H1 (cell line): ENCODE measurements at regions not wholly inside any gene's neighbourhood (a gene's known extent, or its start where the extent isn't known, plus 50 kb on each side); places are given as distances from the start of the nearest gene placed in this dataset.

Source experiments
- CTCF ChIA-PET: fragments of 300-600 bp; sonication (Branson Sonifier 250); formaldehyde crosslinking; loops from one replicate; lab custom pipeline; 2021; ENCODE audit not compliant: partially characterized antibody; lab: Charles Lee
- POLR2A ChIA-PET: fragments of 300-600 bp; sonication (Branson Sonifier 250); formaldehyde crosslinking; loops from one replicate; lab custom pipeline; 2021; ENCODE audit warnings: inconsistent platforms; ENCODE audit not compliant: partially characterized antibody; lab: Charles Lee
- DNase-seq, 2 experiments: peaks; one replicate each; pipeline versions ENCODE4 v3.0.0 to v3.0.0-alpha.2; 2010 to 2022; ENCODE audit warnings: low spot score in 2 of 2, low read depth in 1 of 2, mixed read lengths in 1 of 2
- FAIRE-seq: peaks from 2 replicates; lab custom pipeline; 2011; peaks lifted over from hg19 to GRCh38; lab: Jason Lieb, UNC
- H2AFZ ChIP-seq: 2 replicates; pipeline ENCODE4 v1.8.1; 2012; ENCODE audit warnings: low read length, inconsistent platforms
- H2AK5ac ChIP-seq: 2 replicates; pipeline ENCODE4 v1.6.1; 2013; ENCODE audit warnings: low read depth, low read length
- H2BK120ac ChIP-seq: replicated peaks from 2 replicates; pipeline ENCODE3; 2013; ENCODE audit warnings: low read depth, low read length, inconsistent platforms
- H2BK12ac ChIP-seq: 2 replicates; pipeline ENCODE4 v1.6.1; 2013; ENCODE audit warnings: low read depth, low read length
- H2BK15ac ChIP-seq: 2 replicates; pipeline ENCODE4 v1.6.1; 2013; ENCODE audit warnings: low read length
- H2BK20ac ChIP-seq: 2 replicates; pipeline ENCODE4 v1.6.1; 2013; ENCODE audit warnings: low read length
- H2BK5ac ChIP-seq: 2 replicates; pipeline ENCODE4 v1.6.1; 2013; ENCODE audit warnings: low read depth, low read length
- H3K14ac ChIP-seq: 2 replicates; pipeline ENCODE4 v1.6.1; 2013; ENCODE audit warnings: inconsistent platforms; ENCODE audit not compliant: insufficient read length
- H3K18ac ChIP-seq: 2 replicates; pipeline ENCODE4 v1.6.1; 2013; ENCODE audit warnings: low read length; ENCODE audit errors: extremely low read depth
- H3K23ac ChIP-seq: 2 replicates; pipeline ENCODE4 v1.6.1; 2013; ENCODE audit warnings: inconsistent platforms; ENCODE audit not compliant: insufficient read length
- H3K23me2 ChIP-seq: 2 replicates; pipeline ENCODE4 v1.6.1; 2013; ENCODE audit warnings: low read depth, low read length
- H3K27ac ChIP-seq: 2 replicates; pipeline ENCODE4 v1.6.1; 2011; ENCODE audit warnings: low read depth, low read length, inconsistent platforms
- H3K27me3 ChIP-seq, 4 experiments: replicated peaks in 1 of 4; 1 replicate in 1 of 4; 2 replicates in 3 of 4; pipeline versions ENCODE4 v1.6.1 to v1.8.1; 2011 to 2013; ENCODE audit warnings: low read length in 3 of 4, mild to moderate bottlenecking in 3 of 4, inconsistent platforms in 2 of 4, mixed read lengths in 2 of 4, moderate library complexity in 1 of 4; ENCODE audit not compliant: control insufficient read depth in 3 of 4, insufficient read depth in 3 of 4; ENCODE audit errors: extremely low read depth in 1 of 4
- H3K36me3 ChIP-seq, 4 experiments: 2 replicates each; pipeline versions ENCODE4 v1.6.1 to v1.8.1; 2011 to 2013; ENCODE audit warnings: mild to moderate bottlenecking in 4 of 4, low read length in 3 of 4, moderate library complexity in 2 of 4, control low read depth in 1 of 4, inconsistent platforms in 1 of 4; ENCODE audit not compliant: insufficient read depth in 4 of 4, control insufficient read depth in 2 of 4
- H3K4ac ChIP-seq: replicated peaks from 2 replicates; pipeline ENCODE3; 2013; ENCODE audit warnings: low read length, low read depth, mixed read lengths, inconsistent platforms; ENCODE audit not compliant: insufficient read length
- H3K4me1 ChIP-seq, 4 experiments: replicated peaks in 1 of 4; 1 replicate in 1 of 4; 2 replicates in 3 of 4; pipeline versions ENCODE4 v1.6.1 to v1.8.1; 2011 to 2013; ENCODE audit warnings: low read length in 3 of 4, inconsistent platforms in 2 of 4, mixed read lengths in 1 of 4; ENCODE audit not compliant: insufficient read depth in 4 of 4, control insufficient read depth in 3 of 4
- H3K4me2 ChIP-seq, 2 experiments: 2 replicates each; pipeline versions ENCODE4 v1.6.1 to v1.8.1; 2011 to 2013; ENCODE audit warnings: low read depth in 2 of 2, low read length in 2 of 2, control low read depth in 1 of 2, inconsistent platforms in 1 of 2, mild to moderate bottlenecking in 1 of 2; ENCODE audit not compliant: insufficient read depth in 1 of 2
- H3K4me3 ChIP-seq, 4 experiments: fragments of 200-600, 300-600 bp in 1 of 4; sonication (generic), shearing (Covaris generic), sonication (Bioruptor Twin) in 1 of 4; 2 replicates each; pipeline versions ENCODE4 v1.5.1 to v1.8.1; 2011 to 2016; ENCODE audit warnings: low read length in 4 of 4, low read depth in 3 of 4, control low read depth in 2 of 4, inconsistent platforms in 2 of 4, mild to moderate bottlenecking in 2 of 4, mixed read lengths in 1 of 4, moderate library complexity in 1 of 4; ENCODE audit not compliant: insufficient read depth in 2 of 4; ENCODE audit errors: extremely low read depth in 1 of 4
- H3K56ac ChIP-seq: replicated peaks from 2 replicates; pipeline ENCODE3; 2013; ENCODE audit warnings: low read depth, mild to moderate bottlenecking, mixed read lengths, low read length, inconsistent platforms; ENCODE audit not compliant: insufficient read length
- H3K79me1 ChIP-seq: 2 replicates; pipeline ENCODE4 v1.6.1; 2013; ENCODE audit warnings: low read depth, low read length, control low read depth
- H3K79me2 ChIP-seq, 2 experiments: 2 replicates each; pipeline versions ENCODE4 v1.6.1 to v1.8.1; 2012 to 2013; ENCODE audit warnings: low read length in 2 of 2, mild to moderate bottlenecking in 2 of 2, inconsistent platforms in 1 of 2; ENCODE audit not compliant: insufficient read depth in 2 of 2, control insufficient read depth in 1 of 2
- H3K9ac ChIP-seq, 4 experiments: replicated peaks in 1 of 4; 1 replicate in 1 of 4; 2 replicates in 3 of 4; pipeline versions ENCODE4 v1.6.1 to v1.8.1; 2011 to 2013; ENCODE audit warnings: low read depth in 3 of 4, low read length in 3 of 4, control low read depth in 2 of 4, mild to moderate bottlenecking in 2 of 4, moderate library complexity in 2 of 4, inconsistent platforms in 1 of 4; ENCODE audit errors: extremely low read depth in 1 of 4
- H3K9me3 ChIP-seq, 2 experiments: 2 replicates each; pipeline versions ENCODE4 v1.6.1 to v1.8.1; 2012 to 2013; ENCODE audit warnings: mild to moderate bottlenecking in 2 of 2, moderate library complexity in 2 of 2, control low read depth in 1 of 2, inconsistent platforms in 1 of 2, low read depth in 1 of 2, low read length in 1 of 2, mixed read lengths in 1 of 2; ENCODE audit not compliant: insufficient read depth in 2 of 2
- H4K20me1 ChIP-seq, 2 experiments: replicated peaks in 1 of 2; 2 replicates each; pipeline versions ENCODE3 to v1.8.1; 2011 to 2013; ENCODE audit warnings: inconsistent platforms in 2 of 2, low read length in 2 of 2, mild to moderate bottlenecking in 1 of 2; ENCODE audit not compliant: insufficient read depth in 2 of 2, control insufficient read depth in 1 of 2
- H4K5ac ChIP-seq: 2 replicates; pipeline ENCODE4 v1.6.1; 2013; ENCODE audit warnings: low read length, low read depth, mixed read lengths, inconsistent platforms; ENCODE audit not compliant: insufficient read length
- H4K8ac ChIP-seq: 2 replicates; pipeline ENCODE4 v1.8.0; 2013; ENCODE audit warnings: mild to moderate bottlenecking, moderate library complexity, low read length, inconsistent platforms; ENCODE audit not compliant: insufficient read depth; ENCODE audit errors: extremely low read depth
- H4K91ac ChIP-seq: replicated peaks from 2 replicates; pipeline ENCODE3; 2013; ENCODE audit warnings: low read length, mixed read lengths, inconsistent platforms; ENCODE audit not compliant: insufficient read length
- BRCA1 ChIP-seq: IDR thresholded peaks from 2 replicates; pipeline ENCODE4 v1.6.1; 2012; ENCODE audit warnings: low read depth, low read length, improper control_type of control experiment
- CBX8 ChIP-seq: fragments of 300-800, 300-1000 bp; sonication (generic); IDR thresholded peaks from 2 replicates; pipeline ENCODE4 v1.7.1; 2016; ENCODE audit warnings: low read depth, low read length, borderline replicate concordance
- CEBPB ChIP-seq: IDR thresholded peaks from 2 replicates; pipeline ENCODE4 v1.6.1; 2012; ENCODE audit warnings: low read depth, low read length
- CREB1 ChIP-seq: IDR thresholded peaks from 2 replicates; pipeline ENCODE4 v1.6.1; 2012; ENCODE audit warnings: inconsistent platforms
- NRF1 ChIP-seq: IDR thresholded peaks from 2 replicates; pipeline ENCODE4 v1.6.1; 2011; ENCODE audit warnings: mild to moderate bottlenecking, low read depth, low read length, improper control_type of control experiment
- SIN3A ChIP-seq, 2 experiments: IDR thresholded peaks in 1 of 2; conservative IDR thresholded peaks in 1 of 2; 2 replicates each; pipeline ENCODE4 v1.6.1; 2011 to 2012; ENCODE audit warnings: low read length in 2 of 2, improper control_type of control experiment in 1 of 2, low read depth in 1 of 2, mild to moderate bottlenecking in 1 of 2
- SP4 ChIP-seq: IDR thresholded peaks from 2 replicates; pipeline ENCODE4 v1.6.1; 2012; ENCODE audit warnings: low read length, inconsistent platforms
- WGBS, 2 experiments: shearing (Covaris generic) in 1 of 2; methylation state at CpG; one replicate each; pipeline versions ENCODE4 v1.1.6 to v1.1.7; 2013 to 2015; ENCODE audit warnings: low lambda C conversion rate in 2 of 2, mixed read lengths in 2 of 2, inconsistent platforms in 1 of 2, low coverage in 1 of 2, missing lambda C conversion rate in 1 of 2; ENCODE audit not compliant: insufficient replicate concordance in 2 of 2, insufficient coverage in 1 of 2, insufficient read length in 1 of 2; ENCODE audit errors: extremely low coverage in 1 of 2, missing lambda C conversion rate in 1 of 2; 5-methylcytosine and 5-hydroxymethylcytosine counted together

GRCh38 chrX:77396781-77397180 lies 50.4 kb upstream of the FGF16 start:
- Histone ChIP-seq H2BK20ac (no peak overlapping the region), H3K4ac (no peak overlapping the region), H2BK15ac (no peak overlapping the region), H3K9ac (no peak overlapping the region), H2AFZ (no peak overlapping the region), H3K27me3 (no peaks in the 10 kb centered on the region), H2BK12ac (no peak overlapping the region), H3K4me3 (no peak overlapping the region), H3K23ac (no peak overlapping the region), H4K20me1 (no peaks in the 10 kb centered on the region), H2BK120ac (no peak overlapping the region), H3K4me1 (no peaks in the 10 kb centered on the region), H2BK5ac (no peak overlapping the region), H3K56ac (no peak overlapping the region), H4K91ac (no peak overlapping the region), H4K5ac (no peak overlapping the region), H2AK5ac (no peak overlapping the region), H3K79me2 (no peaks in the 10 kb centered on the region), H3K27ac (no peak overlapping the region), H4K8ac (no peak overlapping the region), H3K79me1 (no peaks in the 10 kb centered on the region), H3K36me3 (no peaks in the 10 kb centered on the region), H3K14ac (no peak overlapping the region), H3K4me2 (no peak overlapping the region), H3K18ac (no peak overlapping the region), H3K23me2 (no peaks in the 10 kb centered on the region), H3K9me3 (no peaks in the 10 kb centered on the region)
- TF ChIP-seq NRF1, result no peak
- TF ChIP-seq CREB1, result no peak
- no peak for TF ChIP-seq CBX8
- TF ChIP-seq BRCA1, result no peak
- TF ChIP-seq SIN3A (conservative IDR thresholded peaks at IDR 0.05 in 1 of 2, IDR thresholded peaks at IDR 0.05 in 1 of 2; ENCODE audit: low read depth in 1 of 2, low read length in 2 of 2), result no peak
- TF ChIP-seq SP4, result no peak
- no peak for TF ChIP-seq CEBPB
- WGBS, 2 experiments, result 92% methylated on average over 2 of the region's 2 CpGs; no CpG with 5 or more reads in 1 of the 2 experiments
- DNase-seq (no peak), FAIRE-seq (no peak)
- POLR2A ChIA-PET, result no interaction called here
- CTCF ChIA-PET, result no interaction called here
